ENCODE measurements at regions not wholly inside any gene's neighbourhood (a gene's known extent, or its start where the extent isn't known, plus 50 kb on each side); places are given as distances from the start of the nearest gene placed in this dataset.
A peak's percentile ranks its signal among the peaks of the same experiment; 100 is the strongest.

GRCh38 chr18:66826211-66826610 lies 222.3 kb upstream of the CDH19 start:
- DNase-seq, result no peak

GRCh38 chr18:66825347-66825746 lies 221.5 kb upstream of the CDH19 start:
- no peak for DNase-seq

- DNase-seq, result no peak
These were observed 215.3 kb upstream of the CDH19 start for GRCh38 chr18:66819235-66819634.

- DNase-seq, result no peak
These were observed 209.2 kb upstream of the CDH19 start for GRCh38 chr18:66813138-66813537.

- DNase-seq, result peak; percentile 56
These were observed 191.2 kb upstream of the CDH19 start for GRCh38 chr18:66795051-66795450.

GRCh38 chr18:66792466-66792865 lies 188.6 kb upstream of the CDH19 start:
- no peak for DNase-seq

- no peak for DNase-seq
These were observed 176.7 kb upstream of the CDH19 start for GRCh38 chr18:66780609-66781008.

GRCh38 chr18:66778048-66778447 lies 174.2 kb upstream of the CDH19 start:
- no peak for DNase-seq

GRCh38 chr18:66769375-66769774 lies 165.5 kb upstream of the CDH19 start:
- DNase-seq, result no peak

GRCh38 chr18:66764230-66764629 lies 160.3 kb upstream of the CDH19 start:
- DNase-seq, result no peak

- no peak for DNase-seq
These were observed 157.3 kb upstream of the CDH19 start for GRCh38 chr18:66761166-66761565.

GRCh38 chr18:66760559-66760958 lies 156.7 kb upstream of the CDH19 start:
- no peak for DNase-seq

- DNase-seq, result peak; percentile 30
These were observed 155.3 kb upstream of the CDH19 start for GRCh38 chr18:66759050-66759828.

- no peak for DNase-seq
These were observed 154.1 kb upstream of the CDH19 start for GRCh38 chr18:66757946-66758345.

GRCh38 chr18:66754335-66754734 lies 150.4 kb upstream of the CDH19 start:
- DNase-seq, result no peak

- DNase-seq, result no peak
These were observed 148.8 kb upstream of the CDH19 start for GRCh38 chr18:66752733-66753132.

GRCh38 chr18:66749481-66750035 lies 145.7 kb upstream of the CDH19 start:
- no peak for DNase-seq

- no peak for DNase-seq
These were observed 145.1 kb upstream of the CDH19 start for GRCh38 chr18:66749030-66749429.

- DNase-seq, result no peak
These were observed 138.9 kb upstream of the CDH19 start for GRCh38 chr18:66742832-66743231.

- DNase-seq, result no peak
These were observed 132.0 kb upstream of the CDH19 start for GRCh38 chr18:66735933-66736332.

GRCh38 chr18:66734451-66734850 lies 130.6 kb upstream of the CDH19 start:
- DNase-seq, result no peak

- DNase-seq, result no peak
These were observed 128.0 kb upstream of the CDH19 start for GRCh38 chr18:66731890-66732289.

- no peak for DNase-seq
These were observed 125.8 kb upstream of the CDH19 start for GRCh38 chr18:66729442-66730239.

GRCh38 chr18:66728951-66729350 lies 125.1 kb upstream of the CDH19 start:
- no peak for DNase-seq
